Smooth muscle cell of the brain vasculature (primary cell): ENCODE measurements at regions not wholly inside any gene's neighbourhood (a gene's known extent, or its start where the extent isn't known, plus 50 kb on each side); places are given as distances from the start of the nearest gene placed in this dataset.
"Not testable (repeated sequence)": the region's sequence is repeated elsewhere in the genome, so short reads cannot be mapped to it uniquely, and the experiment has no call there.

Source experiments
- DNase-seq: peaks from one replicate; pipeline ENCODE4 v3.0.0-alpha.2; 2012; ENCODE audit warnings: low read depth, low spot score

DNA sequence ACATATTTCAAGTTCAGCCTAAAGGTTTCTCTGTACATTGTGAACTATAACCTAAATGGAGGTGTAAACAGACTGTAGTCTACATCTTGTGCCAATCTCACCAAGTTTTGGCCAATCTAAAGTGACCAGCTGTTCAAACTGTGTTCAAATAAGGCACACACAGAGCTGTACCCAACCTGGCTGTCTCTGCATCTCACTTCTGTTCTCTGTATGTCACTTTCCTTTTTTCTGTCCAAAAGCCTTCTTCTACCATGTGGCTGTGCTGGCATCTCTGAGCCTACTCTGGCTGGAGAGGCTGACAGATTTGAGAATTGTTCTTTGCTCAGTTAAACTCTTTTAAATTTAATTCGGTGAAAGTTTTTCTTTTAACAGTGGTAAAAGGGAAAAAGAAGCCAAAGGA, 817.9 kb downstream of the SOCS6 start:
- DNase-seq: no peak

DNA sequence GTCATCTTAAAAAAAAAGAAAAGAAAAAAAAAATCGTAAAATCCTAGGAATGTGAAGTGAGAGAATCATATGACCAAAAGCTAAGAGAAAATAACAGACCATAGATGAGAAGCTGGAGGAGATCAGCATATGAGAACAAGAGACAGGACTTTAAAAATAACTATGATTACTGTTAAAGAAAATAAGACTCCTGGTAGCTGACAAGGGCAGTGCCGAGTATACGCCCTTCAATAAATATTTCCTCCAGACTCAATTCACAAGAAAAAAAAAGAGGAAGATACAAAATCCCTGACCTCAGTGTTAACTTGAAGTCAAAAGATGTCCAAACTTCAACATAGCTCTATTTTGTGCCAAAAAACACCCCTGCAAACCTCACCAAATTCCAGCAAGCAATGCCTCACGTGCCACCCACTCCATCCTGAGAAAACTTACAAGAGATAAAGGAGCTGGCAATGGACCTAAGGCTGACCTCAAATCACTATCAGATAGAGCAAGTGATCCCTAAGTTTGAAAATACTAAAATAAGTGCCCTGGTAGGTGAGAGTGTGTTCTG, 817.2 kb downstream of the SOCS6 start:
- no peak for DNase-seq

GRCh38 chr18:71105078-71105819, 816.4 kb downstream of the SOCS6 start:
- DNase-seq: no peak

GRCh38 chr18:71079606-71080005, 790.8 kb downstream of the SOCS6 start:
- no peak for DNase-seq

DNA sequence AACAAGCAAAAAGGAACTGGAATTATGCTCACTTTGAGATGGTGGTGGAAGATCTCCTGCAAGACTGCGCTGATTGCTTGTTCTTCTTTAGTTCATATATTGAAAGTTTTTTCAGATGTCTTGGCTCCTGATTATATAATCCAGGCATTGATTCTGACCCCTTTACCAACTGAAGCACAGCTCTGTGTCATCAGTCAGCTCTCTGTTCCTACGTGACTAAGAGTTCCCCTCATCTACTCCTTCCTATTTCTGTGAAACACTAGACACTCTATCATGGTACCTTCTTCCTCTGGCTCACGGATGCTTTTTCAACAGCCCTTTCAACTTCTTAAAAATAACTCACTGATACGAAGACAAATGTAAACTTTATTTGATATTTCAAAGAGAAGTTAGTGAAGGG, 788.6 kb downstream of the SOCS6 start:
- DNase-seq: no peak

DNA sequence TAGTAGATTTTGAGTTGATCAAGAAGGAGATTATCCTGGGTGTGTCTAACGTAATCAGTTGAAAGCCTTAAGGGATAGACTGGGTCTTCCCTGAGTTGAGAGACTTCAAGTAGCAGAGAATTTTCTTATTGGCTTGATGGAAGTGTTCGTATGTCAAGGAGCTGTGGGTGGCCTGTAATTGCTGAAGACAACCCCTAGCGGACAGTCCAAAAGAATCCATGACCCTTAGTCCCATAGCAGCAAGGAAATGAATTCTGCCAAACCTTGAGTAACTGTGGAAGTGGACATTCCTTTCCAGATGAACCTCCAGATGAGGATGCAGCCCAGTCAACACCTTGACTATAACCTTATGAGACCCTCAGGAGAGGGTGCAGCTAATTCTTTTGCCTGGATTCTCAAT, 786.3 kb downstream of the SOCS6 start:
- no peak for DNase-seq

DNA sequence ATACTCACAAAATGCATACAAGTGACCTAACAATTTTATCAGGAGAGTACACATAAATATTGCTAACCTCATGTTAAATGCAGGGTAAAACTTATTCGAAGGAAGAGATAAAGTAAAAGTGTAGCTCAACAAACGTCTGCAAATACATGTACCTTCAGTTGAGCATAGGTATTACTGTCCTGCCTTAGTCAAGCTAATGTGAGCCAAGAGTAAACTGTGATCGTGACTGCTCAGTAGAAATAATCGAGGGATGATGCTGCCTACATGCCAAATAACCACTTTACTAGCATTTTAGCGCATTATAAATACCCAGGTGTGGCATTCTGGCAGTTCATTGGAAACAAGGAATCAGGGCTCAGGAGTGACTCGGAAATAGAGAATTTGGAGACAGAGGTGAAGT, 779.5 kb downstream of the SOCS6 start:
- DNase-seq: no peak

DNA sequence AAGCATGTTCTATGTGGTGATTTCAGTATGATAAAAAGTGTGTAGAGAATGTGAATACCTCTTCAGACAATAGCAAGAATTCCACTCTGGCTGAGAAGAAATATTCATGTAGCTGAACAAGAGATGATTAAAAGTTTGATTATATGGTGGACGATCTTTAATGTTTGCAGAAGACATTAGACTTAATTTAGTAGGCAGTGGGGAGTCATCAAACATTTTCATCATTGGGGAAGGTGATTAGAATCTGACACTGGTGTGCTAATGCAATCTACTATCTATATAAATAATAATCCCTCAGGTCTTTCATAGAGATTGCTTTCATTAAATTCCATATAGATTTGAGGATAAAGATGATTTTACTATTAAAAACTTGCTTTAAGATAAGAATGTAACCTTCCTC, 761.0 kb downstream of the SOCS6 start:
- DNase-seq: no peak

- DNase-seq: no peak
Observed at GRCh38 chr18:71047882-71048281, 759.0 kb downstream of the SOCS6 start.

GRCh38 chr18:71045331-71046065, 756.7 kb downstream of the SOCS6 start:
- no peak for DNase-seq

DNA sequence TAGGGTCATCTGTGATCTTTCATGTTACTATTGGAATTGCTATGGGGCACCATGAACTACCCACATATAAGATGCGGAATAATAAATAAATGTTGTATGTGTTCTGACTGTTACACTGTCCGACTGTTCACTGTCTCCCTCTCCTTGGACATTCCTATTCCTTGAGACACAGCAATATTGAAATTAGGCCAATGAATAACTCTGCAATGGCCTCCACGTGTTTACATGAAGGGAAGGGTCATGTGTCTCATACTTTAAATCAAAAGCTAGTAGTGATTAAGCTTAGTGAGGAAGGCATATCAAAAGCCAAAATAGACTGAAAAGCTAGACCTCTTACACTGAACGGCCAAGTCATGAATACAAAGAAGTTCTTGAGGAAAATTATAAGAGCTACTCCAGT, 751.3 kb downstream of the SOCS6 start:
- no peak for DNase-seq

GRCh38 chr18:71038196-71038595, 749.4 kb downstream of the SOCS6 start:
- DNase-seq: no peak

DNA sequence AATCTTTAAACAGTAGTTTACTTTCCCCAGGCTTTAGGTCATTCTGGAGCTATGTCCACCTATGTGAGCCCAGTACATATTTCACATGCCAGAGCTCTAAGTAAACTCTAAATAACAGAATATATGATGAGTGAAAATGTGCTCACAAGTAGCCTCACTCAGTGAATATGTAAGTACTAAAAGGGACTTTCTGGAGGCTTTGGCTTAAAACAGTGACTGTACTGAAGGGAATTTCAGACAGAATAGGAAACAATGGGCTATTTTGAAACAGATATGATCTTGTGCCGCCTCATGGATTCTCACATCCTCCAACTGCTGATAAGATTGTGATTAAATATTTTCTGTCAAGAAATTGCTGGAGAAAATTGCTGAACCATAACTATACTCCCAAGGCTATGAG, 747.9 kb downstream of the SOCS6 start:
- no peak for DNase-seq

DNA sequence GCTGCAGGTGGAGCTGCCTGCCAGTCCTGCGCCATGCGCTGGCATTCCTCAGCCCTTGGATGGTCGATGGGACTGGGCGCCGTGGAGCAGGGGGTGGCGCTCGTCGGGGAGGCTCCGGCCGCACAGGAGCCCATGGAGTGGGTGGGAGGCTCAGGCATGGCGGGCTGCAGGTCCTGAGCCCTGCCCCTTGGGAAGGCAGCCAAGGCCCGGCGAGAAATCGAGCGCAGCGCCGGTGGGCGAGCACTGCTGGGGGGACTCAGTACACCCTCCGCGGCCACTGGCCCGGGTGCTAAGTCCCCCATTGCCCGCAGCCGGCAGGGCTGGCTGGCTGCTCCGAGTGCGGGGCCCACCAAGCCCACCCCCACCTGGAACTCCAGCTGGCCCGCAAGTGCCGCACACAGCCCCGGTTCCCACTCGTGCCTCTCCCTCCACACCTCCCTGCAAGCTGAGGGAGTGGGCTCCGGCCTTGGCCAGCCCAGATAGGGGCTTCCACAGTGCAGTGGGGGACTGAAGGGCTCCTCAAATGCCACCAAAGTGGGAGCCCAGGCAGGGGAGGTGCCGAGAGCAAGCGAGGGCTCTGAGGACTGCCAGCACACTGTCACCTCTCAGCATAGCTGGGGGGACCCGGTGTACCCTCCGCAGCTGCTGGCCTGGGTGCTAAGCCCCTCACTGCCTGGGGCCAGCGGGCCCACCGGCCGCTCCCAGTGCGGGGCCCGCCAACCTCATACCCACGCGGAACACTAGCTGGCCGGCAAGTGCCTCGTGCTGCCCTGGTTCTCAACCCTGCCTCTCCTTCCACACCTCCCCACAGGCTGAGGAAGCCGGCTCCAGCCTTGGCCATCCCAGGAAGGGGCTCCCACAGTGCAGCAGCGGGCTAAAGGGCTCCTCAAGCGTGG, 742.7 kb downstream of the SOCS6 start:
- DNase-seq: not testable (repeated sequence)

DNA sequence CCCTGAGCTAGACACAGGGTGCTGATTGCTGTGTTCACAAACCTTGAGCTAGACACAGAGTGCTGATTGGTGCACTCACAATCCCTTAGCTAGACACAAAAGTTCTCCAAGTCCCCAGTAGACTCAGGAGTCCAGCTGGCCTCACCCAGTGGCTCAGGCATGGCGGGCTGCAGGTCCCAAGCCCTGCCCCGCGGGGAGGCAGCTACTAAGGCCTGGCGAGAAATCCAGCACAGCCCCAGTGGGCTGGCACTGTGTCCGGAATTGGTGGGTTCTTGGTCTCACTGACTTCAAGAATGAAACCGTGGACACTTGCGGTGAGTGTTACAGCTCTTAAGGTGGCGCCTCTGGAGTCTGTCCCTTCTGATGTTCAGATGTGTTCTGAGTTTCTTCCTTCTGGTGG, 741.2 kb downstream of the SOCS6 start:
- not testable (repeated sequence) for DNase-seq

GRCh38 chr18:71028285-71028762, 739.5 kb downstream of the SOCS6 start:
- DNase-seq: no peak

DNA sequence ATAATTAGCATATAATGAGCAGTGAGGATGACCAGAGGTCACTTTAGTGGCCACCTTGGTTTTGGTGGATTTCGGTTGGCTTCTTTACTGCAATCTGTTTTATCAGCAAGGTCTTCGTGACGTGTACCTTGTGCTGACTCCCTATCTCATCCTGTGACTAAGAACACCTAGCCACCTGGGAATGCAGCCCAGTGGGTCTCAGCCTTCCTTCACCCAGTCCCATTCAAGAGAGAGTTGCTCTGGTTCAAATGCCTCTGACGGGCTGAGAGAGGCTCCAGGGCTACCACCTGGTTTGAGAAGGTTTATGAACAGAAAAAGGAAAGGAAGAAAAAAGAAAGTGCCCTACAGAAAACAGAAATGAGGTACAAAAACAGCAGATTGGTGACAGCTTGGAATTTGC, 738.7 kb downstream of the SOCS6 start:
- DNase-seq: no peak

- no peak for DNase-seq
Observed at GRCh38 chr18:71025505-71026225, 736.8 kb downstream of the SOCS6 start.

GRCh38 chr18:71022389-71022788, 733.5 kb downstream of the SOCS6 start:
- no peak for DNase-seq

DNA sequence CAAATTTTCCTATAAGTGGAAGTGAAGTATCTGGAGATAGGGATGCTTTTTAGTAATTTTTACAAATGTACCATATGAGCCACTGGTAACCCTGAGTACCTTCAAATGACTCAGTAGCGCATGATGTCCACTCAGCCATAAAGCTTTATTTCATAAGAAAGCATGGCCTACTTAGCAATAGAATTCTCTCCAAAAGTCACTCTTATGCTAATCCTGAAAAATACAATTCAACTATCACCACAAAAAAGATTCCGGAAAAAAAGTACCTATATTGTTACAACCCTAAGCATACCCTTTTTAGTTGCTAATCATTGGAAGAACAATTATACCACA, 732.2 kb downstream of the SOCS6 start:
- DNase-seq: no peak

DNA sequence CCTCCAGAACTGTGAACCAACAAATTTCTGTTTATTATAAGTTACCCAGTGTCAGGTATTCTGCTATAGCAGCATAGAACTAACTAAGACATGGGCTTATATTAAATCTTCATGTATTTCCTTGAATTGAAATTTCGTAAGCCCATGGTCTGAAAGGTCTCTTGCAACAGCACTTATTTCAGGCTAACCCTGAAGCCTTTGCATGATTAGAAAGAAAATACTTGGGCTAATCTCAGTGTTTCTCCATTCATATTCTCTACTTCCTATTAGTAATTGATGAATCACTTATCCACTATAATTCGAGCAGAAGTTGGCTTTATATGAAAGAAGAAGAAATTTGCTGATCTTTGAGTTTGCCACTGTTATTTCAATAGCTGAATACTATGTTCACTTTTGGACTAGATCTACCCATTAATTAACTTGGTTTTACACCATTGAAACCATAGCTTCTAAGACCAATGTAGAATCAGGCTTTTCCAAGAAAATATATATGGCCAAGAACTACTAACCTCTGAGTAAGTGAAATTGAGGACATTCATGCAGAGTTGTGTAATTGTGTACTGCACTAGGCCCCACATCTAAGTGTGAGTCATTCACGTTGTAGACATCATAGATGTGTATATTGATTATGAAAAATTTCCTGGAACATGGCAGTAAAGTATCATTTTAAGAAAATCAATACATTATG, 731.6 kb downstream of the SOCS6 start:
- DNase-seq: no peak
